ENCODE measurements at regions not wholly inside any gene's neighbourhood (a gene's known extent, or its start where the extent isn't known, plus 50 kb on each side); places are given as distances from the start of the nearest gene placed in this dataset.

- Histone ChIP-seq H3K27me3 (replicated peaks; ENCODE audit: insufficient read depth, low read depth, low read length, poor library complexity) (peaks cover 7% of the 10 kb centered on the region), H3K4me3 (ENCODE audit: low read depth, low read length, poor library complexity, severe bottlenecking) (no peak overlapping the region), H3K9me3 (ENCODE audit: low read depth, low read length, poor library complexity, severe bottlenecking) (no peaks in the 10 kb centered on the region), H3K4me1 (ENCODE audit: insufficient read depth, low read length, poor library complexity, severe bottlenecking) (no peaks in the 10 kb centered on the region), H3K36me3 (ENCODE audit: insufficient read depth, low read length, poor library complexity, severe bottlenecking) (no peaks in the 10 kb centered on the region), H3K27ac (ENCODE audit: low read depth, low read length, poor library complexity, severe bottlenecking) (no peak overlapping the region)
- no TSS peak for BruUV-seq (replicated peaks)
- no peak for TF ChIP-seq CTCF (conservative IDR thresholded peaks at IDR 0.05; ENCODE audit: low read depth, low read length)
- TF ChIP-seq EZH2 (IDR thresholded peaks at IDR 0.05; ENCODE audit: borderline replicate concordance, low read depth, low read length, poor library complexity, severe bottlenecking) = no peak
- intact Hi-C loops (cut with micrococcal nuclease; ENCODE audit: unreplicated experiment) = no loop called here
- no peak for DNase-seq (ENCODE audit: low spot score)
- ChIA-PET CTCF (no interaction called here), POLR2A (ENCODE audit: low non-redundant PET) (no interaction called here)
Observed at GRCh38 chr5:39638813-39639212, 214.0 kb upstream of the DAB2 start.

GRCh38 chr5:39633057-39633456 is 208.3 kb upstream of the DAB2 start:
- Histone ChIP-seq H3K27ac (ENCODE audit: low read depth, low read length, poor library complexity, severe bottlenecking) (no peak overlapping the region), H3K9me3 (ENCODE audit: low read depth, low read length, poor library complexity, severe bottlenecking) (no peaks in the 10 kb centered on the region), H3K36me3 (ENCODE audit: insufficient read depth, low read length, poor library complexity, severe bottlenecking) (no peaks in the 10 kb centered on the region), H3K4me3 (ENCODE audit: low read depth, low read length, poor library complexity, severe bottlenecking) (no peak overlapping the region), H3K27me3 (replicated peaks; ENCODE audit: insufficient read depth, low read depth, low read length, poor library complexity) (peaks cover 12% of the 10 kb centered on the region), H3K4me1 (ENCODE audit: insufficient read depth, low read length, poor library complexity, severe bottlenecking) (no peaks in the 10 kb centered on the region)
- POLR2A ChIA-PET (ENCODE audit: low non-redundant PET) = no interaction called here
- no peak for DNase-seq (ENCODE audit: low spot score)
- CTCF ChIA-PET = no interaction called here
- no TSS peak for BruUV-seq (replicated peaks)
- intact Hi-C loops (cut with micrococcal nuclease; ENCODE audit: unreplicated experiment) = no loop called here
- TF ChIP-seq EZH2 (IDR thresholded peaks at IDR 0.05; ENCODE audit: borderline replicate concordance, low read depth, low read length, poor library complexity, severe bottlenecking) = no peak

GRCh38 chr5:39631958-39632357 is 207.2 kb upstream of the DAB2 start:
- peaks cover 13% of the 10 kb centered on the region for H3K27me3 ChIP-seq (replicated peaks; ENCODE audit: insufficient read depth, low read depth, low read length, poor library complexity)
- no peaks in the 10 kb centered on the region for H3K36me3 ChIP-seq (ENCODE audit: insufficient read depth, low read length, poor library complexity, severe bottlenecking)
- CTCF ChIA-PET = no interaction called here
- H3K4me3 ChIP-seq (ENCODE audit: low read depth, low read length, poor library complexity, severe bottlenecking) = no peak overlapping the region
- no peak for DNase-seq (ENCODE audit: low spot score)
- BruUV-seq (replicated peaks) = no TSS peak
- no peak for TF ChIP-seq CTCF (conservative IDR thresholded peaks at IDR 0.05; ENCODE audit: low read depth, low read length)
- TF ChIP-seq EZH2 (IDR thresholded peaks at IDR 0.05; ENCODE audit: borderline replicate concordance, low read depth, low read length, poor library complexity, severe bottlenecking) = no peak
- POLR2A ChIA-PET (ENCODE audit: low non-redundant PET) = no interaction called here
- no peaks in the 10 kb centered on the region for H3K9me3 ChIP-seq (ENCODE audit: low read depth, low read length, poor library complexity, severe bottlenecking)
- no peaks in the 10 kb centered on the region for H3K4me1 ChIP-seq (ENCODE audit: insufficient read depth, low read length, poor library complexity, severe bottlenecking)
- no peak overlapping the region for H3K27ac ChIP-seq (ENCODE audit: low read depth, low read length, poor library complexity, severe bottlenecking)
- intact Hi-C loops (cut with micrococcal nuclease; ENCODE audit: unreplicated experiment) = no loop called here

- no peaks in the 10 kb centered on the region for H3K36me3 ChIP-seq (ENCODE audit: insufficient read depth, low read length, poor library complexity, severe bottlenecking)
- intact Hi-C loops (cut with micrococcal nuclease; ENCODE audit: unreplicated experiment) = no loop called here
- TF ChIP-seq CTCF (conservative IDR thresholded peaks at IDR 0.05; ENCODE audit: low read depth, low read length) (no peak), EZH2 (IDR thresholded peaks at IDR 0.05; ENCODE audit: borderline replicate concordance, low read depth, low read length, poor library complexity, severe bottlenecking) (no peak)
- H3K27ac ChIP-seq (ENCODE audit: low read depth, low read length, poor library complexity, severe bottlenecking) = no peak overlapping the region
- BruUV-seq (replicated peaks) = no TSS peak
- peaks cover 13% of the 10 kb centered on the region for H3K27me3 ChIP-seq (replicated peaks; ENCODE audit: insufficient read depth, low read depth, low read length, poor library complexity)
- no peak for DNase-seq (ENCODE audit: low spot score)
- ChIA-PET POLR2A (ENCODE audit: low non-redundant PET) (no interaction called here), CTCF (no interaction called here)
- no peak overlapping the region for H3K4me3 ChIP-seq (ENCODE audit: low read depth, low read length, poor library complexity, severe bottlenecking)
- H3K9me3 ChIP-seq (ENCODE audit: low read depth, low read length, poor library complexity, severe bottlenecking) = no peaks in the 10 kb centered on the region
- H3K4me1 ChIP-seq (ENCODE audit: insufficient read depth, low read length, poor library complexity, severe bottlenecking) = no peaks in the 10 kb centered on the region
Observed at GRCh38 chr5:39629946-39630345, 205.2 kb upstream of the DAB2 start.

All from A673 (cell line).